ENCODE measurements at regions not wholly inside any gene's neighbourhood (a gene's known extent, or its start where the extent isn't known, plus 50 kb on each side); places are given as distances from the start of the nearest gene placed in this dataset.

DNA sequence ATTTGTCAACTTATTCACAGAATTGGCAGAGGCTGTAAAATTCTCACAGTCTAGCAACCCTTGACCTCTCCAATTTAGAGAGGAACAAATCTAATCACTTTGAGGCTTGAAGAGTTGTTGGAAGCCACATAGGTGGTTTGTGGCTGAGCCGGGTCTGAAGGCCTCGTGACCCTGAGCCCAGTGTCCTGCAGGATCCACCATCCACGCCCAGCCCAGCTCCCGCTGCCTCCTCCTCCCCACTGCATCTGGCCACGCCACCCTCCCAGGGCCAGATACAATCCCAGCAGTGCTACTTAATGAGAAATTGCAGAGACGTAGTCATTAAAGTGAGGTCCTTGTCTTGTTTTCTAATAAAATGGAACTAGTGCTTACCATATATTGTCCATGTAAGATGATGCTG is 81.4 kb upstream of the SHH start:
- no peaks in the 10 kb centered on the region for H3K27me3 ChIP-seq
- H3K4me1 ChIP-seq = peaks cover 0 to 16% (median 4%) of the 10 kb centered on the region in 10 experiments; a peak in 6 of 20 replicates
- no peaks in the 10 kb centered on the region for H3K36me3 ChIP-seq
- H3K4me2 ChIP-seq = no peak overlapping the region
- TF ChIP-seq Cebpa-rat (IDR thresholded peaks at IDR 0.05) = no peak
- no peak overlapping the region for H3K4me3 ChIP-seq
- H3K9ac ChIP-seq = no peak overlapping the region
- H3K27ac ChIP-seq = no peak overlapping the region
- H4K20me1 ChIP-seq = no peaks in the 10 kb centered on the region
- H3K9me3 ChIP-seq (replicated peaks in 1 of 11) = peaks cover 0 to 10% (median 0%) of the 10 kb centered on the region in 11 experiments; a peak in 3 of 22 replicates

DNA sequence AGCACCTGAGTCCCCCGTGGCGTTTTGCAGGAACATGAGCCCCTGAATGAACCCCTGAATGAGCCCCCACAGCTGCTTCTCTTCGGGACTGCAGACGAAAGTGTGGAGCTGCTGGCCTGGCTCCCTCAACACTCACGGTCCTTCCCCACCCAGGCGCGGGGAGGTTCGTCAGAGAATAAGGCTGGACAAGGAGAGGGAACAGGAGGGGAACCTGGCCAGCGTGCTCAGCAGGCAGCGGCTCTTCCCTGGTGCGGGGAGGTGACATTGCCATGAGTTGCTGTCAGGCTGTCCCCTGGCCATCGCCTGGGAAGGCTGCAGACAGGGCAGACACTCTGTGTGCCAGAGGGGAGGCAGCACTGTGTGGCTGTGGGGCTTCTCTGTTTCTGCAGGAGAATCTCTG is 80.9 kb upstream of the SHH start:
- no peak for TF ChIP-seq Cebpa-rat (IDR thresholded peaks at IDR 0.05)
- Histone ChIP-seq H3K4me3 (no peak overlapping the region), H3K27me3 (no peaks in the 10 kb centered on the region), H3K4me1 (peaks cover 0 to 16% (median 4%) of the 10 kb centered on the region in 10 experiments; a peak in 6 of 20 replicates), H3K27ac (no peak overlapping the region), H3K36me3 (no peaks in the 10 kb centered on the region), H3K9ac (no peak overlapping the region), H4K20me1 (no peaks in the 10 kb centered on the region), H3K4me2 (no peak overlapping the region), H3K9me3 (replicated peaks in 1 of 11) (peaks cover 0 to 10% (median 0%) of the 10 kb centered on the region in 11 experiments; a peak in 3 of 22 replicates)

DNA sequence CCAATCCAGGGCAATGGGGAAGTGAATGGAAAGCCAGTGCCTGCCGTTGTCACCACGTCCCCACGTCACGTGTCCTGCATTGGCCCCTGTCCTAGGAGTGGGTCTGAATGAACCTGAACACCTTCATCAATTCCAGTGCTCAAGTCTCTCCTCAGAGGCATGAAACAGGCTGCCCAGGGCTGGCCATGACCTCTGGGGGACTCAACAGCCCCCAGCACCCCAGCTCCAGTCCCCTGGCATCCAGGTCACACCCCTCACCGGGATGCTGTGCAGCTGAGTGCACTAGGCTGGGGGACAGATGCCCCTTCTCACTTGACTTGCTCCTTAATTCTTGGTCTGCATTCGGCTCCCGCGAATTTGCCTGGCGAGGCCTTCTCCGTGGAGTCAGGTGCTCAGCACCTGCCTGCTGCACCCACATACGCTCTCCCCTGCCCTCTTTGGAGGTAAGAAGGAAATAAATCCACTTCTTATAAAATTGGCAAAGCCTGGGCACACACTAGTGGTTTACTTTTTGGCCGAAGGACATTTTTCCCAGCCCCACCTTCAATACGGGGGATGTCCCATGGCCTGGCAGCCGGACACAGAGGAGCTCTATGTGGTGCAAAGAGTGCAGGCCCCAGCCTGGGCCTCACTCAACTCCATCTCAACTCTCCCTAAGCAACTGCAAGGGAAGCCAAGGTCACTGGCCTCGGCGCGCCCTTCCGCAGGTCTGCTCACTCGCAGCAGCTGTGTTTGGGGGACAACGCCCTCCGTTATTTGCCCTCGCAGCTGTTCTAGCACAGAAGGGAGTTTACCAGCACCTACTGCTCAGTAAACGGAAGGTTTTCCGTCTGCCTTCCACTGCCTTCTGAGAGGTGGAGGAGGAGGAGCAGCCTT is 77.6 kb upstream of the SHH start:
- Histone ChIP-seq H3K9ac (no peak overlapping the region), H3K27me3 (no peaks in the 10 kb centered on the region), H3K4me1 (peaks cover 5 to 15% (median 7%) of the 10 kb centered on the region in 10 experiments; a peak in 11 of 20 replicates), H3K27ac (no peak overlapping the region), H4K20me1 (no peaks in the 10 kb centered on the region), H3K4me3 (no peak overlapping the region), H3K36me3 (no peaks in the 10 kb centered on the region), H3K4me2 (no peak overlapping the region), H3K9me3 (replicated peaks in 1 of 11) (peaks cover 0 to 10% (median 0%) of the 10 kb centered on the region in 11 experiments; a peak in 3 of 22 replicates)
- no peak for TF ChIP-seq Cebpa-rat (IDR thresholded peaks at IDR 0.05)

DNA sequence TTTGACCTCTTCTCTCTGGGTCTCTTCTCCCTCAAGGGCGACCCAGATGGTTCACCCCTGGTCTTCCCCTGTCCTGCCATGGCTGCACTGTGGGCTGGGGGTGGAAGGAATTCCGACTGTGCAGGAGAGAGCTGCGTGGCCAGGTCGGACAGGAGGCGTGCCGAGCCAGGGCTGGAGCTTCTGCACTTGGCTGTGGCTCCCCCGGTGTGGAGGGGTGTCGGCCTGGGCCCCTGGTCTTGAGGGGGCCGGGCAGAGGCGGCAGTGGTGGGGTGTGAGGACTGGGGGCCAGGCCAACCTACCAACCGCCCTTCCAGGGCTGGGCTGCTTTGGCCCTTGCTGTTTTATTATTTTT is 74.9 kb upstream of the SHH start:
- no peaks in the 10 kb centered on the region for H4K20me1 ChIP-seq
- no peak for TF ChIP-seq Cebpa-rat (IDR thresholded peaks at IDR 0.05)
- no peaks in the 10 kb centered on the region for H3K27me3 ChIP-seq
- H3K4me3 ChIP-seq = no peak overlapping the region
- H3K27ac ChIP-seq = no peak overlapping the region
- H3K9ac ChIP-seq = no peak overlapping the region
- peaks cover 0 to 10% (median 0%) of the 10 kb centered on the region in 11 experiments; a peak in 3 of 22 replicates for H3K9me3 ChIP-seq (replicated peaks in 1 of 11)
- H3K4me2 ChIP-seq = peak overlapping the region in 6 of 11 experiments; percentile 24 to 47 (median 42); a peak in 12 of 22 replicates
- H3K4me1 ChIP-seq = peaks cover 5 to 18% (median 7%) of the 10 kb centered on the region in 10 experiments; a peak in 11 of 20 replicates
- no peaks in the 10 kb centered on the region for H3K36me3 ChIP-seq

DNA sequence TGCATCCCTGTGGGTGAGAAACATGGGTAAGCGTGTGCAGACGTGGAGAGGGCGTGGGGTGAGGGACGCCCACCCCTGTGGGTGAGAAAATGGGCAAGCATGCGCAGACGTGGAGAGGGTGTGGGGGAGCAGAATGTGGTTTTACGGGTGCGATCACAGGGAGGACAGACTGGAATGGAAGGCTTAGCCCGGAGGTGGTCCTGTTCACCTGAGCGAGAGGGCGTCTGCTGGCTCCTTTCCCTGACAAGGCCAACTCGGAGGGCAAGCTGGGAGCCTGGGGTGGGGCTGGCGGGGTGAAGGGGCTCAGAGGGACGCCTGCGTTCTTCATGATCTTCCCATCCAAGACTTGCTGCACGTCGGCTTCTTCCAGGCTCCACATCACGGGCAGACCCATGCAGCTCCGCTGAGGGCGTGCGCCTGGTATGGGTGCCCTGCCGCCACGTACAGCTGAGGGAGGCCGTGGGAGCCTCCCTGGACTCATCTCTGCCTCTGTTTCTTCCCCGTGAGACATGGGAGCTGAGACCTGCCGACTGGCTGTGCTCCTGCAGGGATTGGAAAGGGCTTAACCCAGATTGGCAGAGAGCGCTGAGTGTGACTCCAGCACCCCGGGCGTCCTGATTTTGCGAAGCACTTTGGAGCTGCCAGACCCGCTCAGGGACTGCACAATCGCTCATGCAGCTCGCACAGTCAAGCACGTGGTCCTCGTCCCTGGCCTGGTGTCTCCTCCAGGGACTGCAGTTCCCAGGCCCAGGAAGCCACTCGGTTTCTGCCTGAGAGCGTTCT is 74.3 kb upstream of the SHH start:
- Histone ChIP-seq H3K36me3 (no peaks in the 10 kb centered on the region), H3K9ac (no peak overlapping the region), H3K4me1 (peaks cover 5 to 18% (median 7%) of the 10 kb centered on the region in 10 experiments; a peak in 11 of 20 replicates), H3K4me2 (peak overlapping the region in 7 of 11 experiments; percentile 7 to 47 (median 40); a peak in 12 of 22 replicates), H3K27ac (no peak overlapping the region), H3K4me3 (no peak overlapping the region), H4K20me1 (no peaks in the 10 kb centered on the region), H3K9me3 (replicated peaks in 1 of 11) (peaks cover 0 to 10% (median 0%) of the 10 kb centered on the region in 11 experiments; a peak in 3 of 22 replicates), H3K27me3 (no peaks in the 10 kb centered on the region)
- no peak for TF ChIP-seq Cebpa-rat (IDR thresholded peaks at IDR 0.05)

- peaks cover 5 to 18% (median 7%) of the 10 kb centered on the region in 10 experiments; a peak in 11 of 20 replicates for H3K4me1 ChIP-seq
- peak overlapping the region in 5 of 11 experiments; percentile 3 to 48 (median 7); a peak in 4 of 22 replicates for H3K4me2 ChIP-seq
- H3K4me3 ChIP-seq = no peak overlapping the region
- no peaks in the 10 kb centered on the region for H4K20me1 ChIP-seq
- no peak for TF ChIP-seq Cebpa-rat (IDR thresholded peaks at IDR 0.05)
- H3K9ac ChIP-seq = no peak overlapping the region
- no peak overlapping the region for H3K27ac ChIP-seq
- no peaks in the 10 kb centered on the region for H3K36me3 ChIP-seq
- peaks cover 0 to 6% (median 0%) of the 10 kb centered on the region in 11 experiments; a peak in 3 of 22 replicates for H3K9me3 ChIP-seq (replicated peaks in 1 of 11)
- no peaks in the 10 kb centered on the region for H3K27me3 ChIP-seq
These were observed 73.2 kb upstream of the SHH start for GRCh38 chr7:155885167-155886155.

DNA sequence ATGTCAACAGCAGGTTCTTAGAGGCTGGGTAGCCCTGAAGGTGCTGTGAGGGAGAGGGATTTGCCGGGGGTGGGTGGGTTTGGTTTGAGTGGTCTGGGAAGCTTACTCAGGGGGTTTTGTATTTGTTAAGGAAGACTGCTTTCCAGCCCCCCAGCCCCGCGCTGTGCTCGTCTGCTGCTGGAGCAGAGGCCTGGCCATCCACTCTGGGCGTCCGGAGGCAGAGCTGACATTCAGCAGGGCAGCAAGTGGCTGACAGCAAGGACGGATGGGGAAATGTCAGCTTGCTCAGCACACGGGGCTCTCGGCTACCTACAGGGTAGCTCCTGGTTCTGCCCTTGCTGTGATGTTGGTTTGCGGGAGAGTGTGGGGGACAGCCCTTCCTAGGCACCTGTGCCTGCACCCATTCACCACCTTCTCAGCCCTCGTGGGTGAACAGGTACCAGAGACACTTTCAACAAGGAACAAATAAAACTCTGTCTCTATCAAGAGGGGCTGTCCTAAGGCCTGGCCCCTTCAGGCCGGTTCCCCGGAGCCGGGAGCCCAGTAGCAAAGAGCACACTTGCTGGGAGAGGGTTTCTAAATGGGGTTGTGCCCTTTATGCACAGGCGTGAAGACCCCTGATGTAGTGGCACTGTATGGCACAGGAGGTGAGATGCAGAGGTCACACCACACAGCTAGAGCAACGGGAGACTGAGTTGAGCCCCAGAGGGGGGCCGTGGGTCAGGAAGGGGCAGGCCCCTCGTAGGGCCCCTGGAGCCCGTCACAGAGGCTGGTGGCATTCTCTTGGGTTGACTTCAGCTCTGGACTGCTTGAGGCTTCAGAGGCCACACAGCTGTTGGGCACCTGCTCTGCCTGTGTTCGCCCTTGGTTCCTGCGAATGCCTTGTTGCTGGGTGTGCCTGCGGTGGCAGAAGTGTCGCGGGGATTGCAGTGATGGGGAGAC is 72.2 kb upstream of the SHH start:
- Histone ChIP-seq H3K4me1 (peaks cover 5 to 18% (median 7%) of the 10 kb centered on the region in 10 experiments; a peak in 11 of 20 replicates), H3K27me3 (no peaks in the 10 kb centered on the region), H3K4me3 (no peak overlapping the region), H3K4me2 (peak overlapping the region in 4 of 11 experiments; percentile 3 to 10 (median 6); a peak in 2 of 22 replicates), H3K27ac (no peak overlapping the region), H4K20me1 (no peaks in the 10 kb centered on the region), H3K36me3 (no peaks in the 10 kb centered on the region), H3K9me3 (replicated peaks in 1 of 11) (no peaks in the 10 kb centered on the region), H3K9ac (no peak overlapping the region)
- TF ChIP-seq Cebpa-rat (IDR thresholded peaks at IDR 0.05) = no peak

Measured in BLaER1 treated with 17β-estradiol and CSF1 and Interleukin-3, amounts not matched to agents 10 nM and 100 nM (cell line).